ENCODE measurements at regions not wholly inside any gene's neighbourhood (a gene's known extent, or its start where the extent isn't known, plus 50 kb on each side); places are given as distances from the start of the nearest gene placed in this dataset.

DNA sequence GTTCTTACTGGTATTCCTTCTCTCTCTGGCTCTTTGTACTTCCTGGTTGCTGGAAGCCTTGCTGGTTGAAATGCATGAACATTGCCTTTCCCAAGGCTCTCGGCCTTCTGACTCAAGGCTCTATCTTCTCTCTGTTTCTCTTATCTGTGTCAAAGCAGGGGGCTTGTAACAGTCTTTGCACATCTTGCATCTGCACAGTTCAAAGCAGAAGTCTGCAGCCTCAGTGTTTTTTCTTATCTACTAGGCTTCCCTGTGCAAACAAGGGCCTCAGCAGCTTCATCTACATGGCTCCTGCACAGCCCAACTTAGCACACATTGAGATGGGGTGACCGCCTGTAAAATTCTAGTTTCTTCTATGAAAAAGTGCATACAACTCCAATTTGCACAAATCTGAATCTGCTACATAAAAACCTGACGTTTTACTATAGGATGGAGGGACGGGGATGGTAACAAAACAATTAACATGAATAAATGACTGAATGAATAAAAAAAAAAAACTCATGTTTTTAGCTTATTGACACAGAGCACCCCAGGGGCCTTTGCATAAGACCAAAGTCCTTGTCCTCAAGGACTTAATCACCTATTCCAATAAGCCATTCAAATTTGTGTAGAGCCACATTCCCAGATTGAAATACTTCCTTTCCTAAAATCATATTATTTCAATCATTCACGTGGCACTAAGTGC, 458.3 kb downstream of the LMO4 start:
- no peak for DNase-seq (ENCODE audit: extremely low spot score)
- CTCF ChIA-PET, result no interaction called here
- POLR2A ChIA-PET, result no interaction called here
- TF ChIP-seq CTCF (IDR thresholded peaks at IDR 0.05; ENCODE audit: control extremely low read depth, extremely low read depth, low read depth, missing control alignments), result no peak

- POLR2A ChIA-PET, result no interaction called here
- TF ChIP-seq CTCF (IDR thresholded peaks at IDR 0.05; ENCODE audit: control extremely low read depth, extremely low read depth, low read depth, missing control alignments), result no peak
- CTCF ChIA-PET, result no interaction called here
- DNase-seq (ENCODE audit: extremely low spot score), result no peak
Observed at GRCh38 chr1:87787551-87787950, 458.9 kb downstream of the LMO4 start.

DNA sequence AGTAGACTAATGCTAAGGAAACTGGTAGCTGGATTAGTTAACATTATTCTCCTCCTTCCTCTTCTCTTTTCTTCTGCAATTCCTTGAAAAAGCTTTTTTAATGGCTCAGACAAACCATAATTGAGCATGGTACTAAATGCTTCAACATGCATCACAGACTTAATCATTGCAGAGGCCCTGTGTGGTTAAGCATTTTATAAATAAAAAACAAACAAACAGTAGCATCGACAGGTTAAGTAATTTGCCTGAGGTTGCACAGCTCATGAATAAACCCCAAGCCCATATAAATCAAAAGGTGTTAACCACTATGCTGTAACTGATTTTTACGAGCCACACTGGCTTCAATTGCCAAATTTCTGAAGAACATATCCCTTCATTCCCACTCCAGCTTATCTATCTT, 462.1 kb downstream of the LMO4 start:
- no peak for TF ChIP-seq CTCF (IDR thresholded peaks at IDR 0.05; ENCODE audit: control extremely low read depth, extremely low read depth, low read depth, missing control alignments)
- DNase-seq (ENCODE audit: extremely low spot score), result no peak
- ChIA-PET CTCF (no interaction called here), POLR2A (no interaction called here)

DNA sequence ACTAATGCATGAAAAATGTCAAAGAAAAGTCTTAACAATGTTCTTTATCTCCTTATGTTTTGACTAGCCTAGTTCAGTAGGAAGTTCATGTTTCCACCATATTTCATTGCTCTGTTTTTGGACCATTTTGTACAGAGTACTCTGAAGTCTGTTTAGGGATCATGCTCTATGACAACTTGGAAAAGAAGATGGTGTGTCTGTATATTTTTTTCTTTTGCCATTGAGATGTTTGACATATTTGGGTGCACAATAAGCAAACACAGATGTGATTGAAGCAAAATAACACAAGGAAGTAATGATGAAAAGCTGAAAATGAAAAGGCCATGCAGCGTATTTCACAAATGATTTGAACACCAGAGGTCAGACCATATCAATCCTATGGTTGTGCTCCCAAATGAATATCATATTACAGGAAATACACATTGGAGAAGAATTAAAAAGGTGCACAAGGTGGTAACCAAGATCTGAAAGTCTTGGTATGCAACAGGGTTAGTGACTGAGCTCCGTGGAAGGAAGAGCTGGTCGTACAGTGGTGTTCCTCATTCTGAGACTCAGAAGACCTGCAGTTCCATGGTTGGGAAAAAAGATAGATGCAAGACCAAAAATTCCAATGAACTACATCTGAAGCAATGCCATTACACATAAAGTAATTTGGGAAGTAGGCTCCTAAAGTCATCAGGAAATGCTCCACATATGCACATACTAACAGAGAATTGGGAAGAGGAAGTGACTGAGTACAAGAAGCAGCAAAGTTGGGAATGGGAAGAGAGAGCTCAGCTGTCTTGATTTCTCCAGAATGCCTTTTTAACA, 463.5 kb downstream of the LMO4 start:
- CTCF ChIA-PET, result interaction anchor here (1.1 kb wide), 2 partner anchors 16 to 18 kb away, joined by 3 read pairs; no protein-coding TSS in a partner anchor
- DNase-seq (ENCODE audit: extremely low spot score), result no peak
- no peak for TF ChIP-seq CTCF (IDR thresholded peaks at IDR 0.05; ENCODE audit: control extremely low read depth, extremely low read depth, low read depth, missing control alignments)
- POLR2A ChIA-PET, result no interaction called here

- no peak for DNase-seq (ENCODE audit: extremely low spot score)
- TF ChIP-seq CTCF (IDR thresholded peaks at IDR 0.05; ENCODE audit: control extremely low read depth, extremely low read depth, low read depth, missing control alignments), result no peak
- ChIA-PET CTCF (interaction anchor here (1.0 kb wide), 1 partner anchor 88 kb away, joined by 3 read pairs; no protein-coding TSS in a partner anchor), POLR2A (no interaction called here)
Observed at GRCh38 chr1:87794788-87795614, 466.3 kb downstream of the LMO4 start.

- DNase-seq (ENCODE audit: extremely low spot score), result no peak
- ChIA-PET POLR2A (no interaction called here), CTCF (interaction anchor here (0.7 kb wide), 1 partner anchor 153 kb away, joined by 5 read pairs; no protein-coding TSS in a partner anchor)
- TF ChIP-seq CTCF (IDR thresholded peaks at IDR 0.05; ENCODE audit: control extremely low read depth, extremely low read depth, low read depth, missing control alignments), result no peak
Observed at GRCh38 chr1:87795615-87796337, 467.1 kb downstream of the LMO4 start.

Measured in GM10248 (cell line).